Loucy (cell line): ENCODE measurements at regions not wholly inside any gene's neighbourhood (a gene's known extent, or its start where the extent isn't known, plus 50 kb on each side); places are given as distances from the start of the nearest gene placed in this dataset.

Experiments used
- CTCF ChIP-seq: fragments of 200-600 bp; sonication (generic); conservative IDR thresholded peaks from 2 replicates; pipeline ENCODE4 v1.5.1; 2014; ENCODE audit warnings: mild to moderate bottlenecking, antibody characterized with exemption, low read length
- EZH2phosphoT487 ChIP-seq: fragments of 200-600 bp; IDR thresholded peaks from 2 replicates; pipeline ENCODE4 v1.6.1; 2018; ENCODE audit warnings: antibody characterized with exemption, mild to moderate bottlenecking, moderate library complexity, borderline replicate concordance

GRCh38 chr2:15813481-15814266 lies 126.7 kb upstream of the MYCN start:
- no peak for TF ChIP-seq CTCF
- no peak for TF ChIP-seq EZH2phosphoT487
